Liver (tissue), 8 donors: ENCODE measurements at regions not wholly inside any gene's neighbourhood (a gene's known extent, or its start where the extent isn't known, plus 50 kb on each side); places are given as distances from the start of the nearest gene placed in this dataset.

Experiments
- DNase-seq: peaks from one replicate; pipeline ENCODE4 v3.0.0-alpha.2; 2017; ENCODE audit warnings: low spot score
- H3K27ac ChIP-seq, 2 donors: one replicate each; pipeline ENCODE4 v1.7.0; 2013; ENCODE audit warnings: inconsistent platforms in 2 of 2, low read length in 2 of 2, control low read depth in 1 of 2, low read depth in 1 of 2, mild to moderate bottlenecking in 1 of 2
- H3K27me3 ChIP-seq, 4 donors: one replicate each; pipeline versions ENCODE4 v1.6.1 to v1.7.0; 2013; ENCODE audit warnings: low read length in 3 of 4, inconsistent platforms in 1 of 4, mild to moderate bottlenecking in 1 of 4, moderate library complexity in 1 of 4; ENCODE audit not compliant: control insufficient read depth in 4 of 4, insufficient read depth in 4 of 4
- H3K36me3 ChIP-seq, 4 donors: one replicate each; pipeline versions ENCODE4 v1.6.1 to v1.7.0; 2013; ENCODE audit warnings: low read length in 3 of 4, mild to moderate bottlenecking in 3 of 4, low read depth in 1 of 4, moderate library complexity in 1 of 4; ENCODE audit not compliant: control insufficient read depth in 4 of 4, insufficient read depth in 3 of 4
- H3K4me1 ChIP-seq, 4 donors: one replicate each; pipeline versions ENCODE4 v1.6.1 to v1.7.0; 2013; ENCODE audit warnings: low read length in 3 of 4, mild to moderate bottlenecking in 3 of 4, moderate library complexity in 1 of 4; ENCODE audit not compliant: control insufficient read depth in 4 of 4, insufficient read depth in 4 of 4
- H3K4me3 ChIP-seq, 3 donors: one replicate each; pipeline versions ENCODE4 v1.6.1 to v1.7.0; 2013; ENCODE audit warnings: low read length in 3 of 3, control low read depth in 1 of 3, low read depth in 1 of 3, mild to moderate bottlenecking in 1 of 3
- H3K9ac ChIP-seq, 2 donors: one replicate each; pipeline ENCODE4 v1.7.0; 2013; ENCODE audit warnings: low read length in 2 of 2, mild to moderate bottlenecking in 2 of 2, moderate library complexity in 2 of 2, control low read depth in 1 of 2, low read depth in 1 of 2
- H3K9me3 ChIP-seq, 4 donors: one replicate each; pipeline versions ENCODE4 v1.6.1 to v1.7.0; 2013; ENCODE audit warnings: low read length in 3 of 4; ENCODE audit not compliant: control insufficient read depth in 4 of 4
- CTCF ChIP-seq: fragments of 150-350 bp; IDR thresholded peaks from 2 replicates; pipeline ENCODE4 v1.5.1; 2017; ENCODE audit warnings: improper control_type of control experiment, low read depth, low read length; ENCODE audit not compliant: missing input control
- EGR1 ChIP-seq, 2 donors: IDR thresholded peaks; 2 replicates each; pipeline ENCODE4 v1.6.1; 2016 to 2018; ENCODE audit warnings: antibody characterized with exemption in 2 of 2, low read depth in 2 of 2
- FOXA1 ChIP-seq: IDR thresholded peaks from 2 replicates; pipeline ENCODE4 v1.6.1; 2016; ENCODE audit warnings: antibody characterized with exemption
- FOXA2 ChIP-seq: IDR thresholded peaks from 2 replicates; pipeline ENCODE4 v1.6.1; 2016; ENCODE audit warnings: antibody characterized with exemption
- HNF4A ChIP-seq, 2 donors: conservative IDR thresholded peaks; 2 replicates each; pipeline ENCODE4 v1.6.1; 2016; ENCODE audit warnings: antibody characterized with exemption in 2 of 2, mild to moderate bottlenecking in 2 of 2
- HNF4G ChIP-seq: IDR thresholded peaks from 2 replicates; pipeline ENCODE4 v1.6.1; 2016; ENCODE audit warnings: antibody characterized with exemption
- JUND ChIP-seq, 2 donors: IDR thresholded peaks; 2 replicates each; pipeline ENCODE4 v1.6.1; 2016; ENCODE audit warnings: antibody characterized with exemption in 2 of 2
- NR2F2 ChIP-seq: IDR thresholded peaks from 2 replicates; pipeline ENCODE4 v1.6.1; 2016; ENCODE audit warnings: antibody characterized with exemption
- RXRA ChIP-seq, 2 donors: IDR thresholded peaks; 2 replicates each; pipeline ENCODE4 v1.6.1; 2017 to 2018; ENCODE audit warnings: antibody characterized with exemption in 2 of 2, mild to moderate bottlenecking in 1 of 2
- SP1 ChIP-seq: IDR thresholded peaks from 2 replicates; pipeline ENCODE4 v1.6.1; 2018; ENCODE audit warnings: antibody characterized with exemption, mild to moderate bottlenecking
- TAF1 ChIP-seq: conservative IDR thresholded peaks from 2 replicates; pipeline ENCODE4 v1.6.1; 2016; ENCODE audit warnings: antibody characterized with exemption, mild to moderate bottlenecking
- YY1 ChIP-seq: IDR thresholded peaks from 2 replicates; pipeline ENCODE4 v1.6.1; 2016; ENCODE audit warnings: antibody characterized with exemption, mild to moderate bottlenecking
- WGBS: extraction: QIAGEN DNeasy Blood & Tissue Kit; methylation state at CpG from one replicate; pipeline ENCODE4 v1.1.7; 2013; 5-methylcytosine and 5-hydroxymethylcytosine counted together
- TF ChIP-seq, protein P1 (sequence below): IDR thresholded peaks from 2 replicates; pipeline ENCODE4 v1.6.1; 2016; ENCODE audit warnings: antibody characterized with exemption
- TF ChIP-seq, protein P2 (sequence below): IDR thresholded peaks from 2 replicates; pipeline ENCODE4 v1.6.1; 2016; ENCODE audit warnings: antibody characterized with exemption
- donor health status: healthy.
- donor health status: healthy.
- donor health status: healthy.
- donor health status: healthy.
- donor health status: healthy.

DNA sequence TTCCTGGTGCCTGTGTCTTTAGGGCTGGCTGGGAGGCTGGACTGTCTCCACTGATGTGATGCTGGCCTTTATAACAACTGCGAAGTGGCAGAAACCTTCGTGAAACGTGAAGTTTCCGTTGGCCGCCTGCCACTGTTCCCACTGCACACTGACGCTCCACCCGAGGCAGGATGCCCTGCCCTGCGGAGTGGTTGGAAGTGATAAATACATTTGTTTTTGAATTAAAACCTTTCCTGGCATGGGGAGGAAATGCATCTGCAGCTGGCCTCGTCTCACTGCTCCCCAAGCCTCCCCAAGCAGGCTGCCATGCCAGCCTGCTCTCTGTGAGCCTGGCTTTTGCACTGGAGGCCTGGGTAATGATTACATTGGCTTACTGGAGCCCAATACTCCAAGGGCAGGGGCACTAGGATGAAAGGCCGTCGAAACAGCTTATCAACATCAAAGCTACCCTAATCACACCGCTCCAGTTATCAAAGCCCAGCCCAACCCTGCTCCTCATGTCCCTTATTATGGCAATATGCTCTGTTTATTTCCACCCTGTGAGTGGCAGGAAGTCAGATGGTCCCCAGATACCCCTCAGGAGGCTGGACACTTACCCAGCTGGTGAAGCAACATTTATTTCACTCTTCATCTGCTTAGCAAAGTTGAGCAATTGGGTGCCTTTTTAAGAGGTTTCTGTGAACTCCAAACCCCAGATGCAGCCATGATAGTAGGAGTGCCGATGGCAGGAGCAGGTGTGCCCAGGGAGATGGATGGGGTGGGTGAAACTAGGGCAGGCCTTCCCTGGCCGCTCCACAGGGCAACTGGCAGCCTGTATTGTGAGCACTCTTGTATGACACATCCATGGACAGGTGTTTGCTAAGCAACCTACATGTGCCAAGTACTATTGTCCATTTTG, 97.4 kb upstream of the ITGA6 start:
- Histone ChIP-seq H3K9ac (no peak overlapping the region), H3K27me3 (no peaks in the 10 kb centered on the region), H3K27ac (peak overlapping the region in 1 of 2 donors; percentile 19), H3K36me3 (no peaks in the 10 kb centered on the region), H3K4me3 (no peak overlapping the region), H3K9me3 (no peaks in the 10 kb centered on the region), H3K4me1 (peaks cover 0 to 5% (median 0%) of the 10 kb centered on the region in 4 donors)
- DNase-seq: no peak
- peak; percentile 30 to 54 for TF ChIP-seq HNF4A (conservative IDR thresholded peaks at IDR 0.05)
- TF ChIP-seq FOXA1: no peak
- no peak for TF ChIP-seq CTCF
- peak; percentile 68 for TF ChIP-seq SP1
- peak; percentile 37 to 42 for TF ChIP-seq RXRA (IDR thresholded peaks at IDR 0.05)
- TF ChIP-seq FOXA2: no peak
- no peak for TF ChIP-seq JUND (IDR thresholded peaks at IDR 0.05)
- WGBS: 52% methylated on average over 14 of the region's 14 CpGs

DNA sequence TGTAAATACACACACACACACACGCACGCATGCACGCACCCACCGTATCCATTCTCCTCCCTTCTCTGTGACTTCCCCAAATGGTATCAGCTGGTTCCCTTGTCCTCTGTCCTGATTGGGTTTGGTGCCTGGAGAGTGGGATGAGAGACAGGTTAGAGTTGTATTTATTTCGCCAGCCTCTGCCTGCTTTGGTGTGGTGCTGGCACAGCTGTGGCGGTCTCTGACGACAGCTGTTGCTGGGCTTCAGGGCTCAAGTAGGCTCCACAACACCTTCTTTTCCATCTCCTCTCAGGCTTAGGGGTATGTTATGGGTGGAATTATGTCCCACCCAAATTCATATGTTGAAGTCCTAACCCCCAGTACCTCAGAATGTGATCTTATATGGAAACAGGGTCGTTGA, 94.9 kb upstream of the ITGA6 start:
- TF ChIP-seq, protein P1, sequence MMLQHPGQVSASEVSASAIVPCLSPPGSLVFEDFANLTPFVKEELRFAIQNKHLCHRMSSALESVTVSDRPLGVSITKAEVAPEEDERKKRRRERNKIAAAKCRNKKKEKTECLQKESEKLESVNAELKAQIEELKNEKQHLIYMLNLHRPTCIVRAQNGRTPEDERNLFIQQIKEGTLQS: no peak
- no peak for TF ChIP-seq HNF4A (conservative IDR thresholded peaks at IDR 0.05)
- TF ChIP-seq NR2F2: no peak
- no peak for TF ChIP-seq HNF4G
- TF ChIP-seq YY1: no peak
- no peak for TF ChIP-seq RXRA (IDR thresholded peaks at IDR 0.05)
- TF ChIP-seq FOXA2: no peak
- no peak for TF ChIP-seq JUND (IDR thresholded peaks at IDR 0.05)
- no peak for TF ChIP-seq FOXA1
- TF ChIP-seq EGR1 (IDR thresholded peaks at IDR 0.05; ENCODE audit: low read depth in 2 of 2): no peak
- Histone ChIP-seq H3K9me3 (no peaks in the 10 kb centered on the region), H3K27ac (no peak overlapping the region), H3K9ac (no peak overlapping the region), H3K27me3 (no peaks in the 10 kb centered on the region), H3K36me3 (no peaks in the 10 kb centered on the region), H3K4me3 (no peak overlapping the region), H3K4me1 (peaks cover 0 to 5% (median 0%) of the 10 kb centered on the region in 4 donors)
- WGBS: 92% methylated on average over 8 of the region's 8 CpGs
- no peak for DNase-seq

- Histone ChIP-seq H3K36me3 (no peaks in the 10 kb centered on the region), H3K4me3 (no peak overlapping the region), H3K9me3 (no peaks in the 10 kb centered on the region), H3K4me1 (peaks cover 0 to 5% (median 0%) of the 10 kb centered on the region in 4 donors), H3K27ac (no peak overlapping the region), H3K9ac (no peak overlapping the region), H3K27me3 (no peaks in the 10 kb centered on the region)
- TF ChIP-seq HNF4G (no peak), RXRA (IDR thresholded peaks at IDR 0.05) (no peak), JUND (IDR thresholded peaks at IDR 0.05) (no peak), FOXA2 (no peak), NR2F2 (no peak), TAF1 (no peak), CTCF (no peak)
- TF ChIP-seq, protein P2, sequence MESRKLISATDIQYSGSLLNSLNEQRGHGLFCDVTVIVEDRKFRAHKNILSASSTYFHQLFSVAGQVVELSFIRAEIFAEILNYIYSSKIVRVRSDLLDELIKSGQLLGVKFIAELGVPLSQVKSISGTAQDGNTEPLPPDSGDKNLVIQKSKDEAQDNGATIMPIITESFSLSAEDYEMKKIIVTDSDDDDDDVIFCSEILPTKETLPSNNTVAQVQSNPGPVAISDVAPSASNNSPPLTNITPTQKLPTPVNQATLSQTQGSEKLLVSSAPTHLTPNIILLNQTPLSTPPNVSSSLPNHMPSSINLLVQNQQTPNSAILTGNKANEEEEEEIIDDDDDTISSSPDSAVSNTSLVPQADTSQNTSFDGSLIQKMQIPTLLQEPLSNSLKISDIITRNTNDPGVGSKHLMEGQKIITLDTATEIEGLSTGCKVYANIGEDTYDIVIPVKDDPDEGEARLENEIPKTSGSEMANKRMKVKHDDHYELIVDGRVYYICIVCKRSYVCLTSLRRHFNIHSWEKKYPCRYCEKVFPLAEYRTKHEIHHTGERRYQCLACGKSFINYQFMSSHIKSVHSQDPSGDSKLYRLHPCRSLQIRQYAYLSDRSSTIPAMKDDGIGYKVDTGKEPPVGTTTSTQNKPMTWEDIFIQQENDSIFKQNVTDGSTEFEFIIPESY: no peak
- 94% methylated on average over 5 of the region's 5 CpGs for WGBS
- DNase-seq: no peak
Observed at GRCh38 chr2:172333235-172333977, 94.0 kb upstream of the ITGA6 start.
